ENCODE measurements at regions not wholly inside any gene's neighbourhood (a gene's known extent, or its start where the extent isn't known, plus 50 kb on each side); places are given as distances from the start of the nearest gene placed in this dataset.

- Histone ChIP-seq H3K23ac (ENCODE audit: insufficient read length, low read depth, low read length) (no peak overlapping the region), H3K56ac (ENCODE audit: insufficient read length, low read depth, low read length) (no peak overlapping the region), H2BK20ac (ENCODE audit: low read depth, low read length, poor library complexity, severe bottlenecking) (no peak overlapping the region), H3K23me2 (ENCODE audit: insufficient read length, low read depth, low read length, poor library complexity, severe bottlenecking) (no peaks in the 10 kb centered on the region), H3K9ac (ENCODE audit: extremely low read depth, insufficient read length, low read length) (no peak overlapping the region), H4K91ac (ENCODE audit: insufficient read length, low read depth, low read length) (no peak overlapping the region), H3T11ph (ENCODE audit: low read length) (no peak overlapping the region), H4K8ac (replicated peaks; ENCODE audit: insufficient read length, low read depth, low read length) (no peak overlapping the region), H4K20me1 (ENCODE audit: control insufficient read depth, insufficient read depth, insufficient read length) (no peaks in the 10 kb centered on the region), H3K27me3 (ENCODE audit: insufficient read depth, low read length) (no peaks in the 10 kb centered on the region; the same call in 1 of the 2 replicates), H2BK15ac (ENCODE audit: low read depth, low read length) (no peak overlapping the region), H3K18ac (ENCODE audit: insufficient read length, low read depth, low read length) (no peak overlapping the region), H3K9me3 (ENCODE audit: control insufficient read depth, low read depth, low read length) (no peaks in the 10 kb centered on the region), H3K79me2 (ENCODE audit: insufficient read depth, low read length) (no peaks in the 10 kb centered on the region), H3K14ac (ENCODE audit: insufficient read depth, low read length) (no peak overlapping the region), H2BK12ac (ENCODE audit: insufficient read length, low read depth, low read length) (no peak overlapping the region), H3K27ac (ENCODE audit: insufficient read length, low read depth, low read length) (no peak overlapping the region), H3K79me1 (ENCODE audit: insufficient read depth, low read depth, low read length, poor library complexity, severe bottlenecking) (no peaks in the 10 kb centered on the region), H3K4me2 (ENCODE audit: insufficient read depth, insufficient read length, low read length) (no peak overlapping the region), H2AFZ (ENCODE audit: low read length) (no peak overlapping the region), H2BK5ac (ENCODE audit: insufficient read length, low read length) (no peak overlapping the region), H3K4me1 (ENCODE audit: insufficient read depth, low read length) (peaks cover 4% of the 10 kb centered on the region; the same call in 1 of the 2 replicates), H2AK5ac (ENCODE audit: insufficient read length, low read length) (no peak overlapping the region), H2BK120ac (ENCODE audit: low read depth, low read length, poor library complexity, severe bottlenecking) (no peak overlapping the region), H3K4ac (ENCODE audit: low read depth, low read length) (no peak overlapping the region), H4K5ac (ENCODE audit: insufficient read length, low read depth, low read length) (no peak overlapping the region)
- WGBS (ENCODE audit: extremely low coverage, insufficient read length, low lambda C conversion rate) = no CpG with 5 or more reads among the region's 1 CpG
- Mint-ChIP-seq H3K9me3 (peaks cover 19 to 20% of the 10 kb centered on the region in 2 experiments), H3K27ac (no peak overlapping the region), H3K4me1 (peaks cover 24 to 29% of the 10 kb centered on the region in 2 experiments), H3K36me3 (ENCODE audit: insufficient read depth in 1 of 3, low read depth in 3 of 3) (peaks cover 13 to 17% (median 15%) of the 10 kb centered on the region in 3 experiments), H3K27me3 (ENCODE audit: low read depth) (peaks cover 85% of the 10 kb centered on the region), H3K4me3 (no peak overlapping the region)
- TF ChIP-seq CTCF (conservative IDR thresholded peaks at IDR 0.05) = no peak
- no peak for DNase-seq
These were observed 276.5 kb downstream of the DSC3 start for GRCh38 chr18:30766053-30766452.
